ENCODE measurements at regions not wholly inside any gene's neighbourhood (a gene's known extent, or its start where the extent isn't known, plus 50 kb on each side); places are given as distances from the start of the nearest gene placed in this dataset.
"Not testable (repeated sequence)": the region's sequence is repeated elsewhere in the genome, so short reads cannot be mapped to it uniquely, and the experiment has no call there.

GRCh38 chr3:124137216-124137615, 145.3 kb upstream of the ROPN1 start:
- no peak for DNase-seq (ENCODE audit: low read depth in 2 of 2)

GRCh38 chr3:124138148-124138547, 146.2 kb upstream of the ROPN1 start:
- no peak for DNase-seq (ENCODE audit: low read depth in 2 of 2)

GRCh38 chr3:124140746-124141145, 148.8 kb upstream of the ROPN1 start:
- DNase-seq (ENCODE audit: low read depth in 2 of 2) = no peak

GRCh38 chr3:124142389-124142970, 150.6 kb upstream of the ROPN1 start:
- DNase-seq (ENCODE audit: low read depth in 2 of 2) = no peak

GRCh38 chr3:124143047-124143446, 151.1 kb upstream of the ROPN1 start:
- no peak for DNase-seq (ENCODE audit: low read depth in 2 of 2)

GRCh38 chr3:124144035-124144814, 152.3 kb upstream of the ROPN1 start:
- DNase-seq (ENCODE audit: low read depth in 2 of 2) = no peak

GRCh38 chr3:124147429-124147828, 155.5 kb upstream of the ROPN1 start:
- no peak for DNase-seq (ENCODE audit: low read depth in 2 of 2)

- no peak for DNase-seq (ENCODE audit: low read depth in 2 of 2)
These were observed 156.0 kb upstream of the ROPN1 start for GRCh38 chr3:124147946-124148345.

GRCh38 chr3:124149081-124149480, 157.2 kb upstream of the ROPN1 start:
- no peak for DNase-seq (ENCODE audit: low read depth in 2 of 2)

GRCh38 chr3:124149771-124150170, 157.8 kb upstream of the ROPN1 start:
- DNase-seq (ENCODE audit: low read depth in 2 of 2) = no peak

- not testable (repeated sequence) for DNase-seq (ENCODE audit: low read depth in 2 of 2)
These were observed 161.0 kb upstream of the ROPN1 start for GRCh38 chr3:124152891-124153290.

- DNase-seq (ENCODE audit: low read depth in 2 of 2) = no peak
These were observed 165.2 kb upstream of the ROPN1 start for GRCh38 chr3:124156866-124157712.

GRCh38 chr3:124157748-124158147, 165.8 kb upstream of the ROPN1 start:
- no peak for DNase-seq (ENCODE audit: low read depth in 2 of 2)

- no peak for DNase-seq (ENCODE audit: low read depth in 2 of 2)
These were observed 166.4 kb upstream of the ROPN1 start for GRCh38 chr3:124158168-124158881.

GRCh38 chr3:124161448-124161847, 169.5 kb upstream of the ROPN1 start:
- DNase-seq (ENCODE audit: low read depth in 2 of 2) = no peak

GRCh38 chr3:124163689-124164088, 171.8 kb upstream of the ROPN1 start:
- no peak for DNase-seq (ENCODE audit: low read depth in 2 of 2)

- no peak for DNase-seq (ENCODE audit: low read depth in 2 of 2)
These were observed 176.3 kb upstream of the ROPN1 start for GRCh38 chr3:124168271-124168670.

GRCh38 chr3:124172283-124172682, 180.4 kb upstream of the ROPN1 start:
- no peak for DNase-seq (ENCODE audit: low read depth in 2 of 2)

GRCh38 chr3:124172816-124173215, 180.9 kb upstream of the ROPN1 start:
- no peak for DNase-seq (ENCODE audit: low read depth in 2 of 2)

- DNase-seq (ENCODE audit: low read depth in 2 of 2) = no peak
These were observed 182.6 kb upstream of the ROPN1 start for GRCh38 chr3:124174476-124174875.

- DNase-seq (ENCODE audit: low read depth in 2 of 2) = no peak
These were observed 183.3 kb upstream of the ROPN1 start for GRCh38 chr3:124174910-124175874.

All from stimulated activated CD8-positive, alpha-beta memory T cell treated with anti-CD3 and anti-CD28 coated beads, Interleukin-15, amount 100 ng/mL, for 4 hours (primary cell).